ENCODE measurements at regions not wholly inside any gene's neighbourhood (a gene's known extent, or its start where the extent isn't known, plus 50 kb on each side); places are given as distances from the start of the nearest gene placed in this dataset.

- TF ChIP-seq, protein P1, sequence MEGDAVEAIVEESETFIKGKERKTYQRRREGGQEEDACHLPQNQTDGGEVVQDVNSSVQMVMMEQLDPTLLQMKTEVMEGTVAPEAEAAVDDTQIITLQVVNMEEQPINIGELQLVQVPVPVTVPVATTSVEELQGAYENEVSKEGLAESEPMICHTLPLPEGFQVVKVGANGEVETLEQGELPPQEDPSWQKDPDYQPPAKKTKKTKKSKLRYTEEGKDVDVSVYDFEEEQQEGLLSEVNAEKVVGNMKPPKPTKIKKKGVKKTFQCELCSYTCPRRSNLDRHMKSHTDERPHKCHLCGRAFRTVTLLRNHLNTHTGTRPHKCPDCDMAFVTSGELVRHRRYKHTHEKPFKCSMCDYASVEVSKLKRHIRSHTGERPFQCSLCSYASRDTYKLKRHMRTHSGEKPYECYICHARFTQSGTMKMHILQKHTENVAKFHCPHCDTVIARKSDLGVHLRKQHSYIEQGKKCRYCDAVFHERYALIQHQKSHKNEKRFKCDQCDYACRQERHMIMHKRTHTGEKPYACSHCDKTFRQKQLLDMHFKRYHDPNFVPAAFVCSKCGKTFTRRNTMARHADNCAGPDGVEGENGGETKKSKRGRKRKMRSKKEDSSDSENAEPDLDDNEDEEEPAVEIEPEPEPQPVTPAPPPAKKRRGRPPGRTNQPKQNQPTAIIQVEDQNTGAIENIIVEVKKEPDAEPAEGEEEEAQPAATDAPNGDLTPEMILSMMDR (IDR thresholded peaks at IDR 0.05; ENCODE audit: borderline replicate concordance, insufficient read depth, low read depth, low read length), result no peak
- no peak overlapping the region for H3K4me3 ChIP-seq (ENCODE audit: low read depth, low read length)
These were observed 184.1 kb downstream of the MID1IP1 start for GRCh38 chrX:38985375-38985774.

DNA sequence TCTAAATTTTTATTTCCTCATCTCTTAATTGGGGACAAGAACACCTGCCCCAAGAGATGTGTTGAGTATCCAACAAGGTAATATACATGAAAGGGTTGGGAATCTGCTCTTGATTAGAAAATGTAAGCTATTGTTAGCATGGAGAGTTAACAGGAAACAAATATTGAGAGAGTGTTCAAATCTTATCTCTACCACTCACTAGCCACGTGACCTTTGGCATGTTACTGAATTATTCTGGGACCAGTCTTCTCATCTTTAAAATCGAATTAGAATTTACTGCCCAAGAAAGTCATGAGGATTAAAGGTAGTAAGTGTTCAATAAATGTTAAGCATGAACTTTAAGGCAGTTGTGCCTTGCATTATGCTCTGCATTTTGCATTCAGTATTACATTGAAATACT is 184.7 kb downstream of the MID1IP1 start:
- H3K4me3 ChIP-seq (ENCODE audit: low read depth, low read length), result no peak overlapping the region
- TF ChIP-seq, protein P1 (IDR thresholded peaks at IDR 0.05; ENCODE audit: borderline replicate concordance, insufficient read depth, low read depth, low read length), result no peak

DNA sequence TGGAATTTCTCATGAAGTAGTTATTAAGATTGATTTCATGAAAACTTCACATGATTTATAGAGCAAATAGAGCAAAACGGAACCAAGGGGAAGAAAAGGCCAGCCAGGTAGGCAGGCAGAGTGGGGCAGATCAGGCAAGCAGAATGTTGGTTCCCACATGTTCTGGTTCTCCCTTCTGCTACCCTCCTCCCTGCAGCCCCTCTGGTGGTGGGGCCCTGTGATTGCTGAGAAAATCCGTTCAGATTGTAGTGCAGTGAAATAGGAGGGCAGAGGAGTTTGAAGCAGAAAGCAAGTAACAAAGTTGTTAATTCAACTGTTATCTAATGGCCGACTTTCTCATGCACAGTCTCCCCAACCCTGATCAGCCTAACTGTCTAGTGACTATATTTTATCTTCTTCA is 185.3 kb downstream of the MID1IP1 start:
- no peak overlapping the region for H3K4me3 ChIP-seq (ENCODE audit: low read depth, low read length)
- TF ChIP-seq, protein P1 (IDR thresholded peaks at IDR 0.05; ENCODE audit: borderline replicate concordance, insufficient read depth, low read depth, low read length), result 0 out of 2 replicates have a peak, but pooled peaks have one; percentile 5

GRCh38 chrX:38987198-38987651 is 186.0 kb downstream of the MID1IP1 start:
- no peak overlapping the region for H3K4me3 ChIP-seq (ENCODE audit: low read depth, low read length)
- TF ChIP-seq, protein P1 (IDR thresholded peaks at IDR 0.05; ENCODE audit: borderline replicate concordance, insufficient read depth, low read depth, low read length), result no peak

- TF ChIP-seq, protein P1 (IDR thresholded peaks at IDR 0.05; ENCODE audit: borderline replicate concordance, insufficient read depth, low read depth, low read length), result no peak
These were observed 187.0 kb downstream of the MID1IP1 start for GRCh38 chrX:38988301-38988700.

DNA sequence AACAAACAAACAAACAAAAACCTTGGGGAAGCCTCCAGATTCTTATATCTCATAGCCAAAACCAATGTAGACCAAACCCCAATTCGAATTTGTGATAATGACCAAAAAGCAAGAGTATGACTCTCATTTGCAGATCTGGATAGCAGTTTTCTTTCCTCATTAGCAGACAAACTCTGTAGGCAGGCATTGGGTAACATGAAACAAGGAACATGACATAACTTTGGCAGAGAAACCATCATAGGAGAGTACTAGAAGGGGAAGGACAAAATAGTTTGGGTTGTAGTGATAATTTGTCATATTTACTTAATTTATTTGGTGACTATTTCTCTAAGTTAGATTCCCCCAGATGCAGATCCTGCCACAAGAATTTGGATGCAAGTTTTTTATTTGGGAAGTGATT is 187.8 kb downstream of the MID1IP1 start:
- no peak overlapping the region for H3K4me3 ChIP-seq (ENCODE audit: low read depth, low read length)
- TF ChIP-seq, protein P1 (IDR thresholded peaks at IDR 0.05; ENCODE audit: borderline replicate concordance, insufficient read depth, low read depth, low read length), result no peak

More at GRCh38 chrX:38988301-38988700, 187.0 kb downstream of the MID1IP1 start:
- H3K4me3 ChIP-seq (ENCODE audit: low read depth, low read length), result no peak overlapping the region

DNA sequence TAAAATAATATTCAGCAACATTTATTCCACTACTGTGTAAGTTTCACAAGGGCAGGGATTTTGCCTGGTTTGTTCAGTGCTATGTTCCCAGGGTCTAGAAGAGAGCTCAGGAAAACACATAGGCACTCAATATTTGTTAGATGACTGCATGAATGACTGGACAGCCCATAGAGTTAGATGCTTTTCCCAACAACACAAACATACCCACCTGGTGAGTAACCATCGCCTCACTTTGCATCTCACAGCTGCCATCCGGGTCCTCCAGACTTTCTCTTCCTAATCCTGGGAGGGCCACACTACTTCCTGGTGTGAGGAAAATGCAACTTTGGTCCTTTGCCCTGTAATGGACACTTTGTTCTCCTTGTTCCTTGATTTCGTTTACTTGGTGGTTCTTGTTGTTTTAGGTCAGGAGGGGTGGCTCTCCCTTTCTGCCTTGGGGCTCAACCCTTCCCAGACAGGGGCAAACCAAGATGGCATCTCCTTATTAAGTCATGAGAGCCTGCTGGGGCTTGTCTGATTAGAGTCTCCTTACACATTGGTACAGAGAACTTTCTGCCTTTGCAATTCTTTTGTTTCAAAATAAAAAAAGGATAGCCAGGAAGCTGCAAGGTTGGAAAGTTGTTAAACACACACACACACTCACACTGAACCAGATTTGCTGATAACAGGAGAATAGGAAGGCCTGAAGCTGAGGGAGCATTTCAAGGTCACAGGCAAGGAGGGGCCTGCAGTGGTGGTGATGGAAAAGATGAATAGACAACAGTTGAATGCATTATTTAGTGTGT is 190.6 kb downstream of the MID1IP1 start:
- TF ChIP-seq, protein P1 (IDR thresholded peaks at IDR 0.05; ENCODE audit: borderline replicate concordance, insufficient read depth, low read depth, low read length), result no peak
- no peak overlapping the region for H3K4me3 ChIP-seq (ENCODE audit: low read depth, low read length)

Measured in GM12875 (cell line).